Activated CD4-positive, alpha-beta T cell treated with anti-CD3 and anti-CD28 coated beads, Interleukin-2, amount 50 U/mL, for 4 hours (primary cell): ENCODE measurements at regions not wholly inside any gene's neighbourhood (a gene's known extent, or its start where the extent isn't known, plus 50 kb on each side); places are given as distances from the start of the nearest gene placed in this dataset.

Source experiments
- DNase-seq, 2 experiments: peaks; one replicate each; pipeline ENCODE4 v3.0.0-alpha.2; 2020

GRCh38 chr2:19579461-19579860, 221.0 kb upstream of the OSR1 start:
- DNase-seq = no peak

DNA sequence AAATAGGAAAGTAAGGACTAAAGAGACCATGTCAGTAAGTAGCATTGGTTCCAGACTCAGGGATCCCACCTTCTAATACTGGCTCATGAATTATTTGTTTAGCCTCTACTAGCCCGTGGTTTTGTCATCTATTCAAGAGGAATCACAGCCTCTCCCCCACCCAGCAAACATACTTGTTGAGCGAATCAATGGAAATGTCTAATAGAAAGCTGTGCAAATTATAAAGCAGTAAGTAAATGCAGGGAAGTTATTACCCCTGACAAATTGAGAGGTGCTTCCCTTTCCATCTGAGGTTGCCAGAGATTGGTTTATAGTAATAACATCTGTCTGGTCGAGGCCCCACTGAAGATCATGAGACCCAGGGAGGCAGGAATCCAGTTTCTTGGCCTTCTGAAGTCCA, 219.3 kb upstream of the OSR1 start:
- DNase-seq = no peak

- no peak for DNase-seq
Measured at GRCh38 chr2:19576411-19576810, 218.0 kb upstream of the OSR1 start.

DNA sequence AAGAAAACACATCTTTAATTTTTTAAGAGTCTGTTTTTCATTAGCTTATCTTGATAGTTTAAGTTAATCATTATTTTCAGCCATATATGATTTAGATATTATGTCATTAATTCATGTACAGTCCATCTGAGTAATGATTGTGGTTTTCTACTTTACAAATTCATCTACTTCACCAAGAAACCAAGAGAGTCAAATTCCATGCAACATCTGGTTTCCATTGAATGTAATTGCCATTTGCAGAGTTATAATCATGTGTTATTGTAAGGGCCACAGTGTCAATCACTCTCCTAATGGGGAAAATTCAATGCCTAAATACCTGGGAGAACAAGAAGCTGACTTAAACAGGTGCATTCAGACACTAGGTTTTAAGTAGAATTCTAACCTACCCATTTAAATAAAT, 217.2 kb upstream of the OSR1 start:
- no peak for DNase-seq

DNA sequence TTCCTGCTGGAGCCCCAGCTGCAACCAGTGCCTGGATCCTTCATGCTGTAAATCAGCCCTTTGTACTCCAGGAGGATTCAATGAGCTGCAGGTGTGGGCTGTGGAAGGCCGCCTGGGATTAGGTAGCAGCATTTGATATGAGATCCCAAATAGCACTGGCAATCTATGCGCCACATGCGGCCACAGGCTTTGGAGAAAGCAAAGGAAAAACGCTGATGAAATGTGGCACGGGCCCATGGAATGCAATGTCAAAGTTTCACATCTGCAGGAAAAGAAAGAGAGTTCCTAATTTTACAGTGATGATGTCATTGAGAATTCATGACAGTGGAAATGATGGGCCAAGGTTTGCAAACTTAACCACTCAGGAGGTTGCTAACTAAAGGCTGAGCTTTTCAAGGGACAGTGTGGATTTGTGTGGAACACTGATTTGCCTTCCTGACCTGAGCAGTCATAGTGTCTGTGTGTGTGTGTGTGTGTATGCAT, 216.4 kb upstream of the OSR1 start:
- no peak for DNase-seq

- no peak for DNase-seq
Measured at GRCh38 chr2:19573784-19574183, 215.4 kb upstream of the OSR1 start.

DNA sequence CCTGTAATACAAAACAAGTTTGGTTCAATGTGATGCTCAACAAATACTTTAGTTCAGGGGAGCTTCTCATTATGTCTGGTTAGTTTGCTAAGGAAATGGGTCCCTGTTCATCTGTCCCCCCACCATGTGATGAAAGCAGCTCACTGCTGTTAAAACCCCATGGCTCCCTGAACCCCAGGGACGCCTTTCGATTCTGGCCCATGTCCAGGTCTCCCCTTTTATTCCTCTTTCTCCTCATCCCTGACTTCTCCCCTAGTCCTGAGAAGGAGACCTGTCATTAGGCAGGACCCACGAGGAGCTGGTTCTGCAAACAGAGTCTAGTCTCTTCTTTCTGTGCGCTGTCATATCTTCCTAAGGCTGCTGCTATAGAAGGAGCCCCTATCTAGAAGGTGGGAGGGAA, 213.3 kb upstream of the OSR1 start:
- no peak for DNase-seq

- no peak for DNase-seq
Measured at GRCh38 chr2:19569300-19569791, 210.9 kb upstream of the OSR1 start.

DNA sequence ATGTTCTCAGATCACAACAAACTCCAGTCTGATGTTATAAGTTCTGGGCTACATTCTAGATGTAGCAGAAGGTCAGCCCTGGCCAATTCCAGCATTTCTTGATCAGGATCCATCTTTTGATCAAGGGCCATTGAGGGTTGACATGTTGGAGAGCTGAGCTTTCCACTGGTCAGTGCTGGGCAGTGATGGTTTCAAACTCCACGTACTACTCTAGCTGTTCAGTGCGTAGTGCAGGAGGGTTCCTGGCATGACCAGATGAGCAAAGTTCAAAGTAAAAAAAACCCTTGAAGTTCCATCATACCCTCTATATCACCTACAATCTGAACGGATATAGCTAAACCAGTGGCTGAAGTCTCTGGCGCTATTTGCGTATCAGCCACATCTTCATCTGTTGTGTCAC, 210.4 kb upstream of the OSR1 start:
- DNase-seq = no peak

DNA sequence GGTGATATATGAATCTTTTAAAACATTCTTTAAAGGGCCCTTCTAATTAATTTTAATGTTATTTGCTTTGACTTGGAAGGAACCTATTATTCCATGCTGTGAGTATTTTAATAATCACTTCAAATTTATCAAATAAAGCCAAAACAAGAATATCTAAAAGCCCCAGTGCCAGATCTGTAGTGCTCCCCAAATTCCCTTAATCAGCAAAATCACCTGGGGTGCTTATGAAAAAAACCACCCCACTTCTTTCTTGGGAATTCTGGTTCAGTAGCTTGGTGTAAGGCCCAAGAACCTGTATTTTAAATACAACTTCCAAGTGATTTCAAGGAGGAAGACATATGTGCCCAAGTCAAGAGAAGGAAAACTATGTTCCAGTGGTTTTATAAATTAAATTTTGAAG, 202.4 kb upstream of the OSR1 start:
- DNase-seq = no peak

- DNase-seq = no peak
Measured at GRCh38 chr2:19559596-19560240, 201.3 kb upstream of the OSR1 start.

DNA sequence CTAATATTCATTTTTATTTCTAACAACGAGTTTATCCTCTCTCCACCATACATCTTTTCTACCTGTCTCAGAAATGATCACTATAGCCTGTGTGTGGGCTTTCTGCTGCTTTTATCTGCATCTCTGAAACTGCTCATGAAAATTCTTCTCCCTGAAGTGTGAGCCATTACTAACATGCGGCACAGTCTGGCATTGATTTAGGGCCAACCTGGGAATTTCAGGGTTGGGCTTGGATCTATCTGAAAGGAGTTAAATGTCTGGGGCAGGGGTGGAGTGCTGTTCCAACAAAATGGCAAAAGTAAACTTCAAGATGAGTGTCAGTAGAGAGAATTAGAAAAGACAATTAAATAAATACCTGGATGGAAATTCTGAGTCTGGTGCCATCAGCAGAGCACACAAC, 198.2 kb upstream of the OSR1 start:
- DNase-seq = no peak

DNA sequence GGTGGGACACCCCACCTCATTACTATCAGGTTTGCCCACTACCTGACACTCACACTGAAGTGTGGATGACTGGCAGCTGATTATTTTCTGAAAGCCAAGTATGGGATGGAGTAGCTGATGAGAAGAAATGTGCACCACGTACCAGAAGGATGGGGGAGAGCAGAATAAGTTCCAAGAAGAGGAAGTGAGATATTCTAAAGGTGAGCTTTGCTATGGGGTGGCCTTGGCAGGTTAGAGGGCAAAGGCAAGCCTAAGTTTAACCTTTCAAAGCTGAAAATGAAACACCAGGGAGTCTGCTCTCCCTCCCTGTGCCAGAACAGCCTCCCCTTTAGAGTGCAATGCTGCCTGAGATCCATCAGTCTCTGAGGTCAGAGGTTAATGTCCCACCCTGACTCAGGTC, 196.1 kb upstream of the OSR1 start:
- DNase-seq = no peak

DNA sequence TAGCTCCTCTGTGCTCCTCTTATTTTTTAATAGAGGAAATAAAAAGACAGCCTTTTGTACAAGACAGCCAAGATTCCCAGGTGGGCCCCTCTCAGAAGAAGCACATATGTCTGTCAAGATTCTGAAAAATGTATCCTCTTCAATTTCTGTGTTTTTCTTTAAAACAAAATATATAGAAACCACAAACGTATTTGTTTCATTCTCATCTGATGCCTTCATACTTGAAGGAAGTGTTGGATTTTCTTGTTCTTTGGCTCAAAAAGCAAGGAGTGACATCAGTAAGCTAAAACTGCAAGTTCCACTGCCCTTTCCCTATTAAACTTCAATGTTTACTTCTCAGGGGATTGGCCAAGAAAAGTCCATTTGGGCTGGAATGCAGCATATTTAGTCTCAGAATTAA, 193.8 kb upstream of the OSR1 start:
- DNase-seq = no peak

- DNase-seq = no peak
Measured at GRCh38 chr2:19550750-19551149, 192.3 kb upstream of the OSR1 start.

DNA sequence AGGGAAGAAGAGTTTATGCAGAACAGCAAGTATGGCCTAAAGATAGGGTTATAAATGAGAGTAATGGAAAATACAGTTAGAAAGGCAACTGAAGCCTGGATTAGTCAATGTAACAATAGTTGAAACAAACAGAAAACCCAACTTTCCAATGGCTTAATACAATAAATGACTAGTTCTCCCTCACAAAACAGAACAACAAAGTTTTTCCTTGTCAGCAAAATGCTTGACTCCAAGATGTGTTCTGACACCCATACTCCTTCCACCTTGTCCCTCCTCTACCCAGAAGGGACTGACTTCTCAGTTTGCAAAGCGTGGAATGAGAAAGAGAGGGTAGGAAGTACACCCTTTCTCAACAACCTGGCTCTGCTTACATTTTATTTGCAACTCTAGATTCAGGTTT, 191.4 kb upstream of the OSR1 start:
- DNase-seq = no peak

- DNase-seq = no peak
Measured at GRCh38 chr2:19548116-19548515, 189.7 kb upstream of the OSR1 start.

DNA sequence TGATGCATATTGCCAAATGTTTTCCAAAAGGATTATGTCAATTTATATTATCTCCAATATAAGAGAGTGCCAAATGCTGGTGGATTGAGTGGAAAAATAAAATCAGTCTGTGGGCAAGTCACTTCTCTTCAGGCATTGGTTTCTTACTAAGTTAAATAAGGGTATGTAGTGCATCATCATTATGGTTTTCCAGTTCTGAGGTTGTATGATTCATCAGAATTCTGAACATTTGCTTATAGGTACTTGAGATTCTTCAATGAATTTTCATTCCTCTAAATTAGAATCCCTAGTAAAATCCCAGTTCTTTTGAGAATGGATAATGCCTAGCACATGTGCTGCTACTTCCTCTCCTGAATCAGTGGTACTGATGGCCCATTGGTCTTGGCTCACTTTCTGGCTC, 188.9 kb upstream of the OSR1 start:
- no peak for DNase-seq

GRCh38 chr2:19545507-19545906, 187.1 kb upstream of the OSR1 start:
- DNase-seq = no peak

DNA sequence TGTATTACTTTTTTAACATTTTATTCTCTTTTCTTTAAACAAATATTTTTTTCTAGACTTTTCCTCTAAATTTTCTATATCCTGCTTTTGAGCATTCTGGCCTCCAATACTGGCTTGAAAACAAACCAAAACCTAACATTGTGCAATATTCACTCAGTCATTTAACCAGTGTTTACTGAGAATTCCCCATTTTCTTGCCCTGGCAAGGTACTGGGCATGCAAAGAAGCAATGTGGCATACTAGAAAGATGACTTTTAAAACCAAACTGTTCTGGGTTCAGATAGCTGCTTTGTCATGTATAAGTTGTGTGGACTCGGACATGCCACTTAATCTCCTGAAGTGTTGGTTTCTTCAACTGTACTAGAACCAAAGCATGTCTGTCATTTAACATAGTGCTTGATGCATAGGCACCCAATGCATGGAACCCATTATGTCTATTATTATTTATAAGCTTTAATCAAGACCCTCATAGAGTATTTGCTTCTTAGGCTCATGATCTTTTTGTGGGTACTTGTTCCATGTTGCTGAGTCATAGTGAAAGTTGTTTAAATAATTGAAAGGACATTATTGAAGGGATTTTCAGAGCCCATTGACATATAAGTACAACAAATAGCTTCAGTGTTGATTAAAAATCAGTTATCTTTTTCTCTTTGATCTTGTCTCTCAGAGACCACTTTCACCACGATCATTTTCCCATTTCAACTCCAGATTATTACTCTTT, 185.4 kb upstream of the OSR1 start:
- no peak for DNase-seq

DNA sequence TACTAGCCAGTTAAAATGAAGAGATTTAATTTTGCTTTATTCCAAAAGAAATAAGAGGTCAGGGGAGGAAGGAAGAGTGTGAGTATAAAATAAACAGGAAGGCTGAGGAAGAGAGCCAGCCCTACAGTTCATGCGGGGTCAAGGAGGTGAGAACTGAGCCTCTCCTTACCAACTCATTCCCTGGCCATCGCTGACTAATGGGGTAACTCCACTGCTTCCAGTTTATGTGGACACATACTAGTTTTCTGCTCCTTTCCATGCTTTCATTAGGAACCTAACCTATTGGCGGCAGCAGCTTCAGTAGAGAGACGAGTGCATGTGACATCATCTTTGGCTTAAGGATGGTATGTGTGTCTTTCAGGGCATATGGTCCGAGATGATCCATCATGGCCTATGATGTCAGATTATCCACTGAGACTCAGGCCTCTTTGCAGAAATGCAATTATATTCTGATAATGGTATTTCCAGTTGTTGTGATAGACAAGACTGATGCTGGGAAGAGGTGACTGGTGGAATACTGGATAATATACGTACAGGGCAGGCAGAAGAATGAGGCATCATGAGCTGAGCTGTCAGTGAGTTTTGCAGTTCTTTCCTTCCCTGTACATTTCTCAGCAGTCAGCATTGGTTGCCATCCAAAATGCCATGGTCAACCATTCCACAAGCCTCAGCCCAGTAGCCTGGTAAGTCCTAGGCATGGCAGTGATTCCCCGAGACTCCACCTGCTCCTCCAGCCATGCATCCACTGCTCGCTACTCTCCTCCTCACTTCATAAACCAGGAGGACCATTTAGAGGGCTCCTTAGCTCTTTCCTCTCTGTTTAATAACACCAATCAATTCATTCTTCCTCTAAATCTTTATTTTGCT, 184.6 kb upstream of the OSR1 start:
- no peak for DNase-seq

GRCh38 chr2:19541884-19542283, 183.5 kb upstream of the OSR1 start:
- no peak for DNase-seq

DNA sequence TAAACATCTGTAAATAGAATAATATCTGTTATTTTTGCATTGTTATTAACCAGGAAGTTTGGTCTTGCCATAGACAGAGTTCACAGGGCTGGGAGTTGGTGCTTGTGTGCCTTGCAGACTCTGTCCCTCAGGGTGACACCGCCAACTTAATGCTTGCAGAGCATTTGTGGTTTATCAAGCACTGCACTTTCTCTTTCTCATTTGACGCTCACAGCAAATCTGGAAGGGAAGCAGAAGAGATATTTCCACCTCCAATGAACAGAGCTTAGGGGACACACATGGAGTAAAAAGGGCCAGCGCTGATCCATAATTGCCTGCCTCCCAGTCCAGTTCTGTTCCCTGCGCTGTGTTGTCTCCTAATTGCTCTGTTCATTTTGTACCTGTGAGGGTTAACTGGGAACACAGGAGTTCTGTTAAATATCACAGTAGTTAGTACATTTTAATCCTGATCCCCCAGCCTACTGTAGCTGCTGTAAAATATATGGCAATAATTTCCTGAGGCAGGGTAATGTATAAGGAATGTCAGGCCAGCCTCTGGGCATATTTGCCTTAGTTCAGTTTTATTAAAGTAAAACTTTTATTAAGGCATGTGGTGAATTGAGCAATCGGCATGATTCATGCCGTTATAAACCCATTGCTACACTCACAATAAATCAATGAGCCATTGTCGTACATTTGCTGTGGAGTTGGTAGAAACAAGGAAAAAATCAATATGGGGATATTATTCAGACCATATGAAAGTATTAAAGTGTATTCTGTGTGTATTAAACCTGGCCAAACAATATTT, 182.5 kb upstream of the OSR1 start:
- DNase-seq = no peak
